Pulmonary artery endothelial cell (primary cell): ENCODE measurements at regions not wholly inside any gene's neighbourhood (a gene's known extent, or its start where the extent isn't known, plus 50 kb on each side); places are given as distances from the start of the nearest gene placed in this dataset.
"Not testable (repeated sequence)": the region's sequence is repeated elsewhere in the genome, so short reads cannot be mapped to it uniquely, and the experiment has no call there.

Experiments
- DNase-seq: peaks from one replicate; pipeline ENCODE4 v3.0.0-alpha.2; 2011; ENCODE audit warnings: low read depth, low spot score

DNA sequence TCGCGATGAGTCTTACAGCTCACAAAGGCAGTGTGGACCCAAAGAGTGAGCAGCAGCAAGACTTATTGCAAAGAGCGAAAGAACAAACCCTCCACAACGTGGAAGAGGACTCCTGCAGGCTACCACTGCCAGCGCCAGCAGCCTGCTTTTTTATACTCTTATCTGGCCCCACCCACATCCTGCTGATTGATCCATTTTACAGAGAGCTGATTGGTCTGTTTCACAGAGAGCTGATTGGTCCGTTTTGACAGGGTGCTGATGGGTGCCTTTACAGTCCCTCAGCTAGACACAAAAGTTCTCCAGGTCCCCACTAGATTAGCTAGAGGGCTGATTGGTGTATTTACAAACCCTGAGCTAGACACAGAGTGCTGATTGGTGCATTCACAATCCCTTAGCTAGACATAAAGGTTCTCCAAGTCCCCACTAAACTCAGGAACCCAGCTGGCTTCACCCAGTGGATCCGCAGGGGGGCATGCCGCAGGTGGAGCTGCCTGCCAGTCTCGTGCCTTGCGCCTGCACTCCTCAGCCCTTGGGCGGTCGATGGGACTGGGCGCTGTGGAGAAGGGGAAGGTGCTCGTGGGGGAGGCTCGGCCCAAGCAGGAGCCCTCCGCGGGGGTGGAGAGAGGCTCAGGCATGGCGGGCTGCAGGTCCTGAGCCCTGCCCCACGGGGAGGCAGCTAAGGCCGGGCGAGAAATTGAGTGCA lies 75.7 kb downstream of the QDPR start:
- DNase-seq = not testable (repeated sequence)

DNA sequence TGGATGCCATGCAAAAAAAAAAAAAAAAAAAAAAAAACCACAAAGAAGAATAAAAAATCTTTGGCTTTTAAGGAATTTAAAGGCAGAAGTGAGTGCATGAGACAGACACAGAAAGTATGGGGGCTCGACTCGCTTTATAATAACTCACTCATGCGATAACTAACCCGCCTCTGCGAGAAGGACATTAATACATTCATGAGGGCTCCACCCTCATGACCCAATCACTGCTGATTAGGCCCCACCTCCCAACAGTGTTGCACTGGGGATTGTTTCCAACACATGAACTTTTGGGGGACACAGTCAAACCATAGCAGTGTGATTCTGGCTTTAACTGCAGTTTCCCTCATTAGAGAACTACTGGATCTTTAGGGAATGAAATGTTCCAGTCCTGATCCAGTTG lies 78.1 kb downstream of the QDPR start:
- DNase-seq = no peak

GRCh38 chr4:17427991-17428390 lies 83.9 kb downstream of the QDPR start:
- DNase-seq = no peak

DNA sequence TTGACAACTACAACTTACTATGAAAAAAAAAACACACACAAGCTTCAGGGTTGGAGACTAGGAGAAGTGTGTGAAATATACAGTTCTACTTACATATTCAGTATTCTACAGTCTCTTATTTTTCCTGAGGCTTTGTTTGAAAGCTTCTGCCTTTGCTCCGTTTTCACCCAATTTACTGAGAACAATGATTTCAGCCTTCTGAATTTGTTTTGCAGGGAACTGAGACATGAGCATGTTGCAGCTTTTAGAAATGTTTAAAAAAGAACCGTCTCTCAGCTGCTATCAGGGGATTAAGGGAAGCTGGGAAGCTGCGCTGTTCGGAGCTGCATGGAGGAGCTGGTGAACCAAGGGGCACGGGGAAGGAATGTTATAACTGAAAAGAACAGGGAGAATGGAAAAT lies 85.7 kb downstream of the QDPR start:
- DNase-seq = no peak

DNA sequence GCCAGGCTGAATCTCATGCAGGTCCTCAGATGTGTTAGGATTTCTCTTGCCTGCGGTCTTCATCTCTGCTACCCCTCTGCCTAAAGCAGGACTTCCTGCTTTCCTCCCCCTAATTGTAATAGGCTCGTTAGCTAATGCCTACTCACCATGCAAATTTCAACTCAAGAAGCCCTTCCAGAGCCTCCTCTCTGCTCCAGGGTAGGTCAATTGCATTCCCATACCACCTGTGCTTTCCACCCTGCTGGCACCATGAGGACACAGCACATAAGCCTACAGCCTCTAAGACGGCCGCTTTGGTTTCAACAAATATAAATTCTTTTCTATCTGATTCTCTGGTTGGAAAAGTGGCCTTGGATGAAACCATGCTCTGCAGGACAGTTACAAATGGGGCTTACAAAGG lies 93.9 kb downstream of the QDPR start:
- no peak for DNase-seq

GRCh38 chr4:17414392-17414791 lies 97.5 kb downstream of the QDPR start:
- DNase-seq = no peak

DNA sequence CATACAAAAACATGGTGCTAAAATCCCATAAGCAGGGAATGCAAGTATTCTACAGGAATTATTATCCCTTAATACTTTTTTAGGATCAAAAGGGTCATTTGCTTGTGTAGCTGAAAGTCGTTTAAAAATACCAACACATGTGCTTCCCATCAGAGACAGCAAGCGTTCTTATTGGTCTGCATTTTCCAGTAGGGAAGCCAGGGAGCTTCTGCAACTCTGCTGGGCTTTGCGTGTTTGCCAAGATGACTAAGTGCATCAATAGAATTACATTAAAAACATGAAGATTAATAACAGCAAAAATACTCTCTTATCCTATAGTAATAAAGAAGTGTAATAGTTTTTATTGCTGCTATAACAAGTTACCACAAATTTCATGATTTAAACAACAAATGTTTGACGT lies 111.2 kb downstream of the QDPR start:
- no peak for DNase-seq

DNA sequence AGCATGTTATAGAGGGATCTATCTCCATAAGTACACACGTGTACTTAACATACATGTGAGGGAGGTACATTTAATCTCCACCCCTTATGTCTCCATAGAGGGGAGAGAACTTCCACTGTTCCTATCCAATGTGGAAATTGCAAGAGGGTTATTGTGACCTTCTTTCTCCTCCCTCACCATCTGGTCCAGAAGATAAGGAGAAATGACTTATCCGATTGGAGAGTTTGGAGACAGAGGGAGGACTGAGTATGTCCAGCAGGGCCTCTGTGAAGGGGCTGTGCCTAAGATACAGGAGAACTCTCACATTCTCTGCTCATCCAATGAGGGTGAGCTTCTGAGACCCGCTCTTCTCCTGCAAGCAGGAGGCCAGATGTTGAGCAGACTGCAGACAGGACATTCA lies 113.1 kb downstream of the QDPR start:
- no peak for DNase-seq

- DNase-seq = no peak
Measured at GRCh38 chr4:17398035-17398434, 113.9 kb downstream of the QDPR start.

DNA sequence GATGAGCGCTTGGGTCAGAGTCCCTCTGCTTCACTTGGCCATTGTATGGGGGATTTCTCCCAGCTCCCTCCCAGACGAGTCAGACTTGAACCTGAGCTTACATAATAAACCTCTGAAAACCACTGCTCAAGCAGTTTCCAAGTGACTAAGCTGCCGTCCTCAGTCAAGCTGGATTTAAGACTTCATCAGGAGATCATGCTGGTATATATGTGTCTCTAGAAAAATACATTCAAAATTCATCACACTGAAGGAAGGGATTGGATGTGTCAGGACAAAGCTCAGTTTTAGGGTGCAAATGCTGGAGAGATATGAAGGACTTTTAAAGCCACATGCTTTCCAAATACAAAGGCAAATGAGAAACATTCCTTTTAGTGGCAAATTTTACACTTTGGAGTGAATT lies 114.3 kb downstream of the QDPR start:
- no peak for DNase-seq

DNA sequence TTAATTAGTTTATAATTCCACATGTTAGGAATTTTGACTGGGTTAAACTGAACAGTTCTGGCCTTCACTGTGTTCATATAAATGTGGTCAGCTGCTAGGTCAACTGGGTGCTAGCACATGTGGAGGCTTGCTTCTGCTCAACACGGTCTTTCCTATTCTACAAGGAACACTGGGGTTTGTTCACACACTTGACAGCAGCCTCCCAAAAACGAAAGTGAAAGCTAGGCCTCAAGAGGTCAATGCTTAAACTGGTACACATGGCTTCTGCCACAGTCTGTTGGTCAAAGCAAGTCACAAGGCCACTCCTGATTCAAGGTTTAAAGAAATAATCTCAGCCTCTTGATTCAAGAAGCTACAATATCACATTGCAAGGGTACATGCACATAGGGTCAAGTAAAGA lies 126.5 kb downstream of the QDPR start:
- no peak for DNase-seq

DNA sequence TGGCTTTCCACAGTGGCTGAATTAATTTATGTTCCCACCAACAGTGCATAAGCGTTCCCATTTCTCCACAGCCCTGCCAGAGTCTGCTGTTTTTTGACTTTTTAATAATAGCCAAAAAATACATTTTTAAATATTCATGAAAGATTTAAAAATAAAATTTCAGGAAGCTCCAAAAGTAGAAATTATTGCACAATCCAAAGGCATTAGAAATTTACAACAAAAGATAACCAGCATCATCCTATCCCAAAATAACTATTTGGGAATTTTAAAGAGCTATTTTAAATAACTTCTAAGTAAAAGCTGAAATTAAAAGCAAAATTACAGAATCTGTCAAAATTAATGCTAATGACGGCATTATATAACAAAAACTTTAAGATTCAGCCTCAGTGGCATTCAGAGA lies 131.5 kb downstream of the QDPR start:
- DNase-seq = no peak

GRCh38 chr4:17376205-17376604 lies 135.7 kb downstream of the QDPR start:
- DNase-seq = no peak

GRCh38 chr4:17373666-17374065 lies 138.2 kb downstream of the QDPR start:
- no peak for DNase-seq

DNA sequence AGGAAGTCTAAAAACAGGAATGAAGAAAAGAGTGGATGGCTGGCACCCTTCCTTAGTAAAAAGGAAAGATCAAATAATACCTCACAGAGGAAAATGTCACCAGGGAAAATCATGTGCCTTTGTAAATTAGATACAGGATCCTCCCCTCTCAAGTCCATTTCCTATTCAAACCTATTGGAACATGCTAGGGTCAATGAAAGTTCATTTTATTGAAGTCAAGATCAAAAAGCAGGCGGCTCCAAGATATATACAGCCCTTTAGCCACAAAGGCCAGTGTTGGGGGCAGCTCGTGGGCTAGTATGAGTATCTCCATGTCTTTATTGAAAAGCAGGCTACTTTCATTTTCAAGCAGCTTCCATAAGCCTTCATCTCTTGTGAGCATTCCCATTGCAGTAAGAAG lies 141.1 kb downstream of the QDPR start:
- no peak for DNase-seq

- DNase-seq = no peak
Measured at GRCh38 chr4:17368408-17368807, 143.5 kb downstream of the QDPR start.

DNA sequence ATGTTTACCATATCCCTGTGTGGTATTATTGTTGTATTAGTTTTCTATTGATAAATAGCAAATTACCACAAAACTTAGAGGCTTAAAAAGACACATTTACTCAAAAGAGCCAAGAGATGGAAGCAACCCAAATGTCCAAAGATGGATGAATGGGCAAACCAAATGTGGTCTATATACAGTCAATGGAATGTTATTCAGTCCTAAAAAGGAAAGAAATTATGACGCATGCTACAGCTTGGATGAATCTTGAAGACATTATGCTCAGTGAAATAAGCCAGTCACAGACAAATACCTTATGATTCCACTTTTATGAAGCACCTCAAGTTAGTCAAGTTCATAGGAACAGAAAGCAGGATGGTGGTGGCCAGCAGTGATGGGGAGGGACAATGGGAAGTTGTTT lies 144.7 kb downstream of the QDPR start:
- DNase-seq = no peak

DNA sequence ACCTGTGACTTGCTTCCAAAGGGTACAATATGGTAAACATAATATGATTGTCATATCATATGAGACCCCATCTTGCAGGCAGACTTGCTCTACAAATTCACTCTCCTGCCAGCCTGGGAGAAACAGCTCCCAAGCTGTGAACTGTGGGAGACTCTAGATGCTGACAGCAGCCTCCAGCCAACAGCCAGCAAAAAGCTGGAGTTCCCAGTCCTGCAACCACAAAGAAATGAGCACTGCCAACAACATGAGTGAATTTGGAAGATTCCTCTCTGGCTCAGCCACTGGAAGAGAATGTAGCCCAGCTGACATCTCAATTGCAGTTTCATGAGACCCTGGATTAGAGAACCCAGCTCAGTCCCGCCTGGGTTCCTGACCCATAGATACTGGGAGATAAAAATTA lies 145.4 kb downstream of the QDPR start:
- no peak for DNase-seq

DNA sequence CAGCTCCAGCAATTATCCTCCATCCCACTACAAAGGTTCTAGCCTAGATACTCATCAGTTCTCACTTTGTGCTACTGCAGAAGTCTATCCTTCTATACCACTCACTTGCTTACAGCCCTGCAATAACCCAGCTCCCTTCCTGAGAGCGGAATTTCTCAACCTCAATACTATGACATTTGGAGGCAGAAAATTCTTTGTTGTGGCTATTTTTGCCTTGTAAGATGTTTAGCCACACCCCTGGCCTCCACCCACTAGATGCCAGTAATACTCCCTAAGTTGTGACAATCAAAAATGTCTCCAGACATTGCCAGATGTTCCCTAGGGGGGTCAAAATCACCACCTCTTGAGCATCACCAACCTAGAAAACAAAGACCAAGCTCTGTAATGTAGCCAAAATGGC lies 149.5 kb downstream of the QDPR start:
- no peak for DNase-seq

- no peak for DNase-seq
Measured at GRCh38 chr4:17358241-17358640, 153.6 kb downstream of the QDPR start.

DNA sequence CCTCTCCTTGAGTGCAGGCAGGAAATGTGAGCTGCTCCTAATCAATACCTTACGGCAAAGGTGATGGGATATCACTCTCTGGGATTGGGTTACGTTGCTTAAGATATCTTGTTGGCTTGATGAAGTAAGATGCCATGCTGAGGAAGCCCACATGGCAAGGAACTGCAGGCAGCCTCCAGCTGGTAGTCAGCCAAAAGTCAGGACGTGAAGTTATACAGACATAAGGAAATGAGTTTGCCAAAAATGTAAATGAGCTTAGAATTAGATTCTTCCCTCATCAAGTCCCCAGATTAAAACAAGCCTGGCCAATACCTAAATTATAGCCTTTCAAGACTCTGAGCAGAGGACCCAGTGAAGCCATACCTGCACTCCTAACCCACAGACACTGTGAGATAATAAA lies 155.0 kb downstream of the QDPR start:
- DNase-seq = no peak

DNA sequence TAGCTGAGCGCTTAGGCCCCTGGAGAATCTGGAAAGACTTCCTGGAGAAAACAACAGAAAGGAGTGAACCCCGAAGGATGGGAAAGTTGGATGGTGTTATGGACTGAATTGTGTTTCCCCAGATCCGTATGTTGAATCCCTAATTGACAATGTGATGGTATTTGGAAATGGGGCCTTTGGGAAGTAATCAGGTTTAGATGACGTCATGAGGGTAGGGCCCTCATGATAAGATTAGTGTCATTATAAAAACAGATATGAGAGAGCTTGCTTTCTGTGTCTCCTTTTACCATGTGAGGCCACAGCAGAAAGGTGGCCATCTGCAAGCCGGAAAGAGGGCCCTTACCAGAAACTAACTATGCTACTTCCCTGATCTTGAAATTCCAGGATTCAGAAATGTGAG lies 159.5 kb downstream of the QDPR start:
- DNase-seq = no peak

- DNase-seq = no peak
Measured at GRCh38 chr4:17347445-17347844, 164.4 kb downstream of the QDPR start.

DNA sequence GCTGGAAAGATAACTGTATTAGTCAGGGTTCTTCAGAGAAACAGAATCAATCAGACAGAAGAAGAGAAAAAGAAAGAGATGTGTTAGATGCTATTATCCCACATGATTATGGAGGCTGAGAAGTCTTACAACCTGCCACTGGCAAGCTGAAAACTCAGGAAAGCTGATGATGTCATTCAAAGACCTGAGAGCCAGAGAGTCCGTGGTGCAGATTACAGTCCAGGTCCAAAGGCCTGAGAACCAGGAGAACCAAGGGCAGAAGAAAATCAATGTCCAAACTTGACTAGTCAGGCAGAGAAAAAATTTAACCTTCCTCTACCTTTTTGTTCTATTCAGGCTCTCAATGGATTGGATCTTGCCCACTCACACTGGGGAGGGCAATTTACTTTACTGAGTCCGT lies 172.5 kb downstream of the QDPR start:
- no peak for DNase-seq
